ENCODE measurements at regions not wholly inside any gene's neighbourhood (a gene's known extent, or its start where the extent isn't known, plus 50 kb on each side); places are given as distances from the start of the nearest gene placed in this dataset.

DNA sequence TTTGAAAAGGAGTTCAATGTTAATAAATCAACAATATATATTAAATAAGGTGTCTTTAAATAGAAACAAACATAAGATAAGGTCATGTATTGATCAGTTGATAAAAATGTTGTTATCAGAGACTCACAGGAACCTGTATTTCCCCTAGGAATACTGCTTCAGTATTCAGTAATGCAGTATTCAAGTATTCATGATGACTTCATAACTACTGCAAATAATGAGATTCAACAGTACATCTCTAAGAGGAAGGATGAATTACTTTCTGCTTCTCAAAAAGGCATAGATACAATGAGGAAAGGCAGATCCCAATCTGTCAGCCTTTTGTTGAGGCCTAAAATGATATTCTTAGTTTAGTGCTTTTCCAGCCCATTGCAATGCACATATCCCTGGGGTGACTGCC is 73.7 kb downstream of the MAGEB17 start (continued):
- TF ChIP-seq EP400 (IDR thresholded peaks at IDR 0.05), result no peak
- TF ChIP-seq MYNN (IDR thresholded peaks at IDR 0.05), result no peak
- TF ChIP-seq MYNN (CRISPR knock-in tag; IDR thresholded peaks at IDR 0.05), result no peak
- no peak for TF ChIP-seq ELF2 (CRISPR knock-in tag; IDR thresholded peaks at IDR 0.05)
- TF ChIP-seq ZNF12 (CRISPR knock-in tag; IDR thresholded peaks at IDR 0.05), result no peak
- no peak for TF ChIP-seq SETDB1 (IDR thresholded peaks at IDR 0.05; ENCODE audit: low read length)

GRCh38 chrX:16250296-16250695 is 83.0 kb downstream of the MAGEB17 start:
- in situ Hi-C loops (cut with MboI) (loop anchor here (25.0 kb wide), 1 partner anchor 412 kb away; the partner anchor contains the start of gene S100G), intact Hi-C loops (cut with micrococcal nuclease) (no loop called here)
- Histone ChIP-seq H3K4me2 (ENCODE audit: insufficient read depth, low read length) (no peak overlapping the region), H2AFZ (ENCODE audit: low read depth, low read length) (no peak overlapping the region), H4K20me1 (replicated peaks; ENCODE audit: control insufficient read depth, insufficient read depth, low read length) (no peaks in the 10 kb centered on the region), H3K27me3 (ENCODE audit: control insufficient read depth in 2 of 2, insufficient read depth in 2 of 2, low read length in 2 of 2) (no peaks in the 10 kb centered on the region), H3K9ac (ENCODE audit: insufficient read depth in 1 of 2, low read depth in 2 of 2, low read length in 2 of 2) (no peak overlapping the region), H3K4me1 (replicated peaks in 1 of 2; ENCODE audit: control insufficient read depth in 2 of 2, insufficient read depth in 2 of 2, low read length in 2 of 2) (no peaks in the 10 kb centered on the region; a peak in 1 of 5 replicates), H3K79me2 (ENCODE audit: control insufficient read depth, insufficient read depth, low read length) (no peaks in the 10 kb centered on the region), H3K4me3 (no peak overlapping the region), H3K9me1 (ENCODE audit: control insufficient read depth, insufficient read depth, low read length) (no peaks in the 10 kb centered on the region), H3K9me3 (replicated peaks; ENCODE audit: control insufficient read depth, insufficient read depth, low read depth, low read length) (no peaks in the 10 kb centered on the region), H3K27ac (ENCODE audit: extremely low read depth, low read depth, low read length) (no peak overlapping the region), H3K36me3 (ENCODE audit: control insufficient read depth, insufficient read depth, low read length) (no peaks in the 10 kb centered on the region)
- DNase-seq (ENCODE audit: extremely low read depth in 1 of 4, low spot score in 3 of 4) (no peak), FAIRE-seq (no peak), ATAC-seq (no peak)
- ChIA-PET POLR2A (no interaction called here), CTCF (ENCODE audit: low intra/inter-chr PET ratio) (no interaction called here)
- no TSS peak for BruUV-seq (replicated peaks)
- WGBS (ENCODE audit: insufficient coverage, low coverage, missing lambda C conversion rate), result 0% methylated on average over 1 of the region's 1 CpG
- TF ChIP-seq, protein P1, sequence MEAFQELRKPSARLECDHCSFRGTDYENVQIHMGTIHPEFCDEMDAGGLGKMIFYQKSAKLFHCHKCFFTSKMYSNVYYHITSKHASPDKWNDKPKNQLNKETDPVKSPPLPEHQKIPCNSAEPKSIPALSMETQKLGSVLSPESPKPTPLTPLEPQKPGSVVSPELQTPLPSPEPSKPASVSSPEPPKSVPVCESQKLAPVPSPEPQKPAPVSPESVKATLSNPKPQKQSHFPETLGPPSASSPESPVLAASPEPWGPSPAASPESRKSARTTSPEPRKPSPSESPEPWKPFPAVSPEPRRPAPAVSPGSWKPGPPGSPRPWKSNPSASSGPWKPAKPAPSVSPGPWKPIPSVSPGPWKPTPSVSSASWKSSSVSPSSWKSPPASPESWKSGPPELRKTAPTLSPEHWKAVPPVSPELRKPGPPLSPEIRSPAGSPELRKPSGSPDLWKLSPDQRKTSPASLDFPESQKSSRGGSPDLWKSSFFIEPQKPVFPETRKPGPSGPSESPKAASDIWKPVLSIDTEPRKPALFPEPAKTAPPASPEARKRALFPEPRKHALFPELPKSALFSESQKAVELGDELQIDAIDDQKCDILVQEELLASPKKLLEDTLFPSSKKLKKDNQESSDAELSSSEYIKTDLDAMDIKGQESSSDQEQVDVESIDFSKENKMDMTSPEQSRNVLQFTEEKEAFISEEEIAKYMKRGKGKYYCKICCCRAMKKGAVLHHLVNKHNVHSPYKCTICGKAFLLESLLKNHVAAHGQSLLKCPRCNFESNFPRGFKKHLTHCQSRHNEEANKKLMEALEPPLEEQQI (IDR thresholded peaks at IDR 0.05), result no peak
- TF ChIP-seq ZNF764 (CRISPR knock-in tag; IDR thresholded peaks at IDR 0.05; ENCODE audit: low read depth) (no peak), RBFOX2 (IDR thresholded peaks at IDR 0.05; ENCODE audit: low read depth, low read length) (no peak), TSC22D4 (tag; IDR thresholded peaks at IDR 0.05) (no peak), ZNF408 (CRISPR knock-in tag; IDR thresholded peaks at IDR 0.05; ENCODE audit: low read depth) (no peak), ZNF77 (CRISPR knock-in tag; IDR thresholded peaks at IDR 0.05) (no peak), PURB (CRISPR knock-in tag; IDR thresholded peaks at IDR 0.05; ENCODE audit: low read depth) (no peak), POLR3A (IDR thresholded peaks at IDR 0.05; ENCODE audit: borderline replicate concordance, extremely low read depth, insufficient read depth, insufficient read length) (no peak), HNRNPL (IDR thresholded peaks at IDR 0.05; ENCODE audit: low read depth, low read length) (no peak), ZNF212 (CRISPR knock-in tag; IDR thresholded peaks at IDR 0.05) (no peak), RHOXF2B (CRISPR knock-in tag; conservative IDR thresholded peaks at IDR 0.05) (no peak), KAT8 (IDR thresholded peaks at IDR 0.05; ENCODE audit: low read depth) (no peak)
- TF ChIP-seq, protein P2, sequence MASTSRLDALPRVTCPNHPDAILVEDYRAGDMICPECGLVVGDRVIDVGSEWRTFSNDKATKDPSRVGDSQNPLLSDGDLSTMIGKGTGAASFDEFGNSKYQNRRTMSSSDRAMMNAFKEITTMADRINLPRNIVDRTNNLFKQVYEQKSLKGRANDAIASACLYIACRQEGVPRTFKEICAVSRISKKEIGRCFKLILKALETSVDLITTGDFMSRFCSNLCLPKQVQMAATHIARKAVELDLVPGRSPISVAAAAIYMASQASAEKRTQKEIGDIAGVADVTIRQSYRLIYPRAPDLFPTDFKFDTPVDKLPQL (IDR thresholded peaks at IDR 0.05; ENCODE audit: extremely low read depth, insufficient read length), result no peak
